Sigmoid colon (tissue), 4 donors: ENCODE measurements at regions not wholly inside any gene's neighbourhood (a gene's known extent, or its start where the extent isn't known, plus 50 kb on each side); places are given as distances from the start of the nearest gene placed in this dataset.

ENCODE experiments used
- CTCF ChIP-seq, 4 experiments: fragments of 450-650 bp in 3 of 4; fragments of 200-600 bp in 1 of 4; IDR thresholded peaks; one replicate each; pipeline ENCODE4 v1.5.1; 2016 to 2019; ENCODE audit warnings: antibody characterized with exemption in 4 of 4, mild to moderate bottlenecking in 3 of 4, moderate library complexity in 2 of 4
- EP300 ChIP-seq, 4 donors: sonication (generic); formaldehyde crosslinking; IDR thresholded peaks; one replicate each; pipeline ENCODE4 v1.6.1; 2017; ENCODE audit warnings: antibody characterized with exemption in 4 of 4
- POLR2A ChIP-seq, 2 donors: fragments of 450-650 bp; IDR thresholded peaks; one replicate each; pipeline ENCODE4 v1.6.1; 2016; ENCODE audit warnings: antibody characterized with exemption in 2 of 2, mild to moderate bottlenecking in 2 of 2, moderate library complexity in 2 of 2
- POLR2AphosphoS5 ChIP-seq, 4 donors: sonication (generic); formaldehyde crosslinking; IDR thresholded peaks; one replicate each; pipeline ENCODE4 v1.6.1; 2017; ENCODE audit warnings: antibody characterized with exemption in 4 of 4

GRCh38 chr11:128389461-128389976, 197.8 kb downstream of the ETS1 start:
- TF ChIP-seq CTCF (IDR thresholded peaks at IDR 0.05) (no peak), POLR2A (IDR thresholded peaks at IDR 0.05) (no peak), EP300 (IDR thresholded peaks at IDR 0.05) (no peak), POLR2AphosphoS5 (IDR thresholded peaks at IDR 0.05) (no peak)
